Brain pericyte (primary cell): ENCODE measurements at regions not wholly inside any gene's neighbourhood (a gene's known extent, or its start where the extent isn't known, plus 50 kb on each side); places are given as distances from the start of the nearest gene placed in this dataset.
"Not testable (repeated sequence)": the region's sequence is repeated elsewhere in the genome, so short reads cannot be mapped to it uniquely, and the experiment has no call there.

Experiments used
- DNase-seq: peaks from one replicate; pipeline ENCODE4 v3.0.0-alpha.2; 2012; ENCODE audit warnings: low read depth, low spot score

GRCh38 chr18:4765401-4765800, 310.3 kb upstream of the DLGAP1 start:
- no peak for DNase-seq

DNA sequence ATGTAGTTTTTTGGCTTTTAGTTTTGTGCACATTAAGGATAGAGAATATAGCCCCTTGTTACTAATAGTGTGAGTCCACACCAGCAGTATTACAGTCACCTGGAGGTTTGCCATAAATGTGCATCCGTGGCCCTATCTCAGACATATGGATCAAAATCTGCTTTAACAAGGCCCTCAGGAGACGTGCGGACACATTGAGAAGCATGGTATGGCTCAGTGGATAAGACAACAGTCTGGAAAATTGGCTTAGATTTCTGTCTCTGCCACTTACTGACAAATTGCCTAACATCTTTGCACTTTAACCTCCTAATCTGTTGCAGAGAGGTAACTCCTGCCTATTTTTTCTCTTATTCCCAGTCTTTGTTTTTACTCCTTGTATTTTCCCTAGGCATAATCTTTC, 307.2 kb upstream of the DLGAP1 start:
- DNase-seq, result no peak

GRCh38 chr18:4758980-4759379, 303.9 kb upstream of the DLGAP1 start:
- DNase-seq, result no peak

- DNase-seq, result no peak
These were observed 300.7 kb upstream of the DLGAP1 start for GRCh38 chr18:4755848-4756247.

- DNase-seq, result not testable (repeated sequence)
These were observed 298.0 kb upstream of the DLGAP1 start for GRCh38 chr18:4753151-4753550.

GRCh38 chr18:4751523-4751922, 296.4 kb upstream of the DLGAP1 start:
- no peak for DNase-seq

GRCh38 chr18:4750393-4751346, 295.6 kb upstream of the DLGAP1 start:
- no peak for DNase-seq

DNA sequence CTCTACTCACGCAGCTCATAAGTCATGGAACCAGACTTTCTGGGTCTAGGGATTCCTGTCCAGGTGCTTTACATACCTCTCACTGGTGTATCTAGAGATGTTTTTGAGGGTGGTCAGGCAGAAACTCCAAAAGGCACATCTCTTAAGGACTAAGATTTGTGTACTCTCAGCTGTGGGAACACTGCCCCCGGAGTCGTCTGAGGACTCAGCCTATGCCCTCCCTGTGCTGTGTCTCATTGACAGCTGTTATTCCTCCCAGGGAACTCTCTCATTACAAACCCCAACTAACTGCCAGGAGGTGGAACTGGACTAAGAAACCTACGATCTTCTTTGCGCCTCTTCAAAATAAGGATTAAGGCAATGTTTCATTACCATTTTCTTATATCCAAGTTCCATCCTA, 293.9 kb upstream of the DLGAP1 start:
- no peak for DNase-seq

DNA sequence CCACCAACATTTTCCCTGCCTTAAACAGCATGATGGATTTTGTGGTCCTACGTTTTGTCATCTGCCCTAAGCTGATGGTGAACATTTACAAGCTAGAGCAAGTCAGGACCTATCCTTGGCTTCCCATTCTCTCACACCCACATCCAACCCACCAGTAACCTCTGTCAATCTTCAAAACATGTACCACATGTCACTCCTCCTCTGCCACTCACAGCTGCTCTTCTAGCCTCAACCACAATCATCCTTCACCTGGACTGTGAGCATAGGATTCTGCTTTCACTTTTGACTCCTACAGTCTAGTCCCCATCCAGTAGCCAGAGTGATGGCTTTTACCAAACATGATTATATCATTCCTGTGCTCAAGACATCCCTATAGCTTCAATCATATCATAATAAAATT, 279.8 kb upstream of the DLGAP1 start:
- DNase-seq, result no peak

- DNase-seq, result no peak
These were observed 278.9 kb upstream of the DLGAP1 start for GRCh38 chr18:4734021-4734420.

GRCh38 chr18:4721545-4721944, 266.4 kb upstream of the DLGAP1 start:
- no peak for DNase-seq

DNA sequence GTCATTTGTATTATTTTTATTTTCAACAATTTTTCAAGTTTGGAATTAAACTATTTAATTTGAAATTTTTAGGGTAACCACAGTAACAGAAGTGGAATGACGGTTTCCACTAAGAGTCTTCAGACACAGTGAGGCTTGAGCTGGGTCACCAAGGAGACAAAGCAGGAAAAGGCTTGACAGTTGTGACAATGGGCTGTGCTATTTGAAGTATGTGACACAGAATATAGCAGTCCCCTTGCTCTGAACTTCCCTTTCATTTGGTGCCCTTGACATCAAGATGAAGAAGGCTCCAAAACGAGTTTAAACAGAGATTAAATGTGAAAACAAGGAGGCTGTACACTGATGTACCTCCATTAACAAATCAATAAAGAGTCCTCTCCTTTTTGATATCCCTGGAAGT, 265.4 kb upstream of the DLGAP1 start:
- DNase-seq, result no peak

DNA sequence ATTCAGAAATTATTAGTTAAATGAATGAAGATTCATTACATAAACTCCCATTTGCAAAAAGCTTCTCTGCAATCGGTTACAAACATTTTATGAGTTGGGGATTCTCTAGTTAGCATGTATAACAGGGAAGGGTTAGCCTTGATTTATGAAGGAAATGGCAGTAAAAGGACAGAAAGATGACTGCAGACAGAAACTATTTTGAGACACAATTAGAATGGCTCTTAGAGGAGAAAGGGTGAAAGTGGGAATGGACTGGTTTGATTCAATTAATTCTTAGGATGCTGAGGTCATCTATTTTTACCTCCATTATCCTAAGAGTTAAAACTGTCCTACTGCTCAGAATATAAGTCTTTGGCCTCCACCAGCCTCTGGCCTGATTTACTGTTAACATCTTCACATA, 250.8 kb upstream of the DLGAP1 start:
- no peak for DNase-seq

DNA sequence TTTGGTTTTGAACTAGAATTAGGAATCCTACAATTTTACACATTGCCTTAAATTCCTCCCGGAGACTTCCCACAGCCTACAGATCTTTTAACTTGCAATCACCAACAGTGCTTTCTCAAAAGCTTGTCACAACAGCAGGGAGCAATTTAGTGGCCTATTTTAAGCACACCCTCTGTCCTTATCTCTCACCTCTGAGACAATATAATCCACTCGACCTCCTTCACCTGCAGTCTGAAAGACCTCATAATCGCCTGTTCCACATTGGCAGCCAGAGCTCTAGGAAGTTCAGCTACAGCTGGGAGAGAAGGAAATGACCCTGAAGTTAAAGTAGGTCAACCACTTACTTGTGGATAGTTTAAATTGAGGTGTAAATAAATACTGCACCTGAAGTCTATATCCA, 249.7 kb upstream of the DLGAP1 start:
- no peak for DNase-seq

GRCh38 chr18:4691836-4692235, 236.7 kb upstream of the DLGAP1 start:
- DNase-seq, result no peak

DNA sequence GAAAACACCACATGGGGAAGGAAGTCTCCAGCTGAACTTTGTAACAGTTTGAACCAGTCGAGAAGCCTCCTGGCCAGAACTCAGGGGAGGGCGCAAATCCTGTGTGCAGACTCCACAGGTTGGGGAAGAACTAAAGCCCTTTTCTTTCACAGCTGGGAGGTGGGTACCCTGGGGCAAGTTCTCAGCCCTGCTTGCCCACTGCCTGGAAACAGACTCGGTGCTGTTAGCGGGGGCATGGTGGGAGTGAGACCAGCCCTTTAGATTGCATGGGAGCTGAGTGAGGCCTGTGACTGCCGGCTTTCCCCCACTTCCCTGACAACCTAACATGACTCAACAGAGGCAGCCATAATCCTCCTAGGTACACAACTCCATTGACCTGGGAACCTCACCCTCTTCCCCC, 223.6 kb upstream of the DLGAP1 start:
- DNase-seq, result not testable (repeated sequence)

DNA sequence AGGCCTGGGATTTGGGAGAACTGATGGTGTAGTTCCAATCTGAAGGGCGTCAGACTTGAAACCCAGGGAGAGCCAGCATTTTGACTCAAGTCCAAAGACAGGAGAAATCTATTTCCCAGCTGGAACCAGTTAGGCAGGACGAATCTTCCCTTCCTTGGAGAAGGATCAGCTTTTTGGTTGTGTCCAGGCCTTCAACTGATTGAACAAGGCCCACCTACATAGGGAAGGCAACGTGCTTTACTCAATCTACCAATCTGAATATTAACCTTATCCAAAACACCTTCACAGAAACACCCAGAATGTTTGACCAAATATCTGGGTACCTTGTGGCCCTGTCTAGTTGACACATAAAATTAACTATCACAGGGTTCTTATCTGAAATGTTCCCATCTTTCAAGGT, 221.9 kb upstream of the DLGAP1 start:
- no peak for DNase-seq

- DNase-seq, result no peak
These were observed 217.1 kb upstream of the DLGAP1 start for GRCh38 chr18:4672162-4672561.

GRCh38 chr18:4658804-4659203, 203.7 kb upstream of the DLGAP1 start:
- DNase-seq, result no peak

DNA sequence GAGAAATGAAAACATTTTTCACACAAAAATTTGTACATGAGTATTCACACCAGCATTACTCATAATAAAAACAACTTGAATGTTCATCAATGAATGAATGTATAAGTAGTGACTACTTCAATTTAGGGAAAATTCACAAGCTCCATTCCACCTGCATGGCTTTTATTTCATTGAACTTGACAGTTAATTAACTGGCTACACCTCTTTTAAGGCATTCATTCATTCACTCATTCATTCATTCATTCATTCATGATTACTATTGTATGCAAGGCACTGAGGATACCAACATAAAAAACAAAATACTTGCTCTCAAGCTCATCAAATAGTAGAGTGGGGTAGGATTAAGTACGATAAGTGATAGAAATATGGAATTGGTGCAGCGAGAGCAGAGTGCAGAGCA, 198.3 kb upstream of the DLGAP1 start:
- DNase-seq, result no peak

- DNase-seq, result no peak
These were observed 186.8 kb upstream of the DLGAP1 start for GRCh38 chr18:4641771-4642368.

- DNase-seq, result no peak
These were observed 185.4 kb upstream of the DLGAP1 start for GRCh38 chr18:4640349-4641012.
